ENCODE measurements at regions not wholly inside any gene's neighbourhood (a gene's known extent, or its start where the extent isn't known, plus 50 kb on each side); places are given as distances from the start of the nearest gene placed in this dataset.

DNA sequence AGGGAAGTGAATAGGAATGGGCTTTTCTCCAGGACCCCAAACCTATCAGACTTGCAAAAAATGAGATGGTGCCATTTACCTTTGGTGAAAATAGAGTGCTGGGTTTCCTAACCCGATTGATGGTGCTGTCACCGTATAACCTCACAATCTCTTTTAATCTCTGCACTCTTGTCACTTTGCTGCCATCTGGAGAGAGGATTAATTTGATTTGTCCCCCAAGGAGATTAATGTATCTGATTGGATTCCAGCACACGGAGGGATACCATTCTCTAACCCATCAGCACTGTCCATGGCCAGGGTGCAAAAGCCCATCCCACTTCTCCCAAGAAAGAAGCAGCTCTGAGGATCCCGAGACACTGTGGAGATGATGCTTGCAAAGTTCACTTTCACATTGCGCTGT lies 86.3 kb upstream of the NFE2L3 start:
- TF ChIP-seq, protein P1, sequence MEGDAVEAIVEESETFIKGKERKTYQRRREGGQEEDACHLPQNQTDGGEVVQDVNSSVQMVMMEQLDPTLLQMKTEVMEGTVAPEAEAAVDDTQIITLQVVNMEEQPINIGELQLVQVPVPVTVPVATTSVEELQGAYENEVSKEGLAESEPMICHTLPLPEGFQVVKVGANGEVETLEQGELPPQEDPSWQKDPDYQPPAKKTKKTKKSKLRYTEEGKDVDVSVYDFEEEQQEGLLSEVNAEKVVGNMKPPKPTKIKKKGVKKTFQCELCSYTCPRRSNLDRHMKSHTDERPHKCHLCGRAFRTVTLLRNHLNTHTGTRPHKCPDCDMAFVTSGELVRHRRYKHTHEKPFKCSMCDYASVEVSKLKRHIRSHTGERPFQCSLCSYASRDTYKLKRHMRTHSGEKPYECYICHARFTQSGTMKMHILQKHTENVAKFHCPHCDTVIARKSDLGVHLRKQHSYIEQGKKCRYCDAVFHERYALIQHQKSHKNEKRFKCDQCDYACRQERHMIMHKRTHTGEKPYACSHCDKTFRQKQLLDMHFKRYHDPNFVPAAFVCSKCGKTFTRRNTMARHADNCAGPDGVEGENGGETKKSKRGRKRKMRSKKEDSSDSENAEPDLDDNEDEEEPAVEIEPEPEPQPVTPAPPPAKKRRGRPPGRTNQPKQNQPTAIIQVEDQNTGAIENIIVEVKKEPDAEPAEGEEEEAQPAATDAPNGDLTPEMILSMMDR (IDR thresholded peaks at IDR 0.05), result no peak
- TF ChIP-seq POLR2A (IDR thresholded peaks at IDR 0.05), result no peak

All from adrenal gland (tissue), 5 donors.